GM12873 (cell line): ENCODE measurements at regions not wholly inside any gene's neighbourhood (a gene's known extent, or its start where the extent isn't known, plus 50 kb on each side); places are given as distances from the start of the nearest gene placed in this dataset.

Experiments
- CTCF ChIP-seq: IDR thresholded peaks from 2 replicates; pipeline ENCODE4 v1.5.1; 2012; ENCODE audit warnings: low read depth, mild to moderate bottlenecking, moderate library complexity, low read length, control low read depth; ENCODE audit not compliant: insufficient read depth; ENCODE audit errors: missing control alignments

DNA sequence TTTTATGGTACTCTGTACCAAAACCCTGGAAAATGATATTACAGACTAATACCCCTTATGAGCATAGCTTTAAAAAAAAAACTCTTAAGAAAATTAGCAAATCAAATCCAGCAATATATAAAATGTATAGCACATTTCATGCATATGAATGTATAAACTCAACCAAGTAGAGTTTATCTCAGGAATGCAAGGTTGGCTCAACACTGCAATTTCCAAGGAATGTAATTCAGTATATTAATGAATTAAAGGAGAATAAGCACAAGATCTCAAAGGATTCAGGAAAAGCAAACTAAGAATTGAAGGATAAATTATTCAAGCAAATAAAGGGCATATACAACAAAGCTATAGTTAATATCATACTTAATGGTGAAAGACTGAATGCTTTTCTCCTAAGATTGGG is 61.9 kb upstream of the RPL38 start:
- TF ChIP-seq CTCF, result no peak

GRCh38 chr17:74145756-74146155 is 57.7 kb upstream of the RPL38 start:
- no peak for TF ChIP-seq CTCF

- no peak for TF ChIP-seq CTCF
Measured at GRCh38 chr17:74146196-74146595, 57.3 kb upstream of the RPL38 start.

GRCh38 chr17:74147056-74147835 is 56.2 kb upstream of the RPL38 start:
- TF ChIP-seq CTCF, result no peak

DNA sequence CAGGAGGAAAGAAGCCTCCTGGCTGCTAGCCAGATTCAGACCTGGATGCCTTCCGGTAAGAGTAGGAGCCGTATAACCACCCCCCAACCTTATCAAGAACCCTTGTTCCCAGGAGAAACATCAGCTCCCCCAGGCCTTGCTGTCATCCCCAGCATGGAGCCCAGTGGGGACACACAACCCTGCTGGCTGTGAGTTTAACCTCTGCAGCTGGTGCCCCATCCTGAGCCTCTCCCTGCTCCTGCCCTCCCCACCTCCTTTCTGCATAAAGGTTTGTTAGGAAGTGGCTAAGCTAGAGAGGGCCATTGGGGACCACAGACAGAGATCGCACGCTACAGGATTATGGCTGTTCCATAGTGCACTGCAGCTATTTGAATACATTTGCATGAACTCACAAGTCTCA is 55.5 kb upstream of the RPL38 start:
- TF ChIP-seq CTCF, result no peak

DNA sequence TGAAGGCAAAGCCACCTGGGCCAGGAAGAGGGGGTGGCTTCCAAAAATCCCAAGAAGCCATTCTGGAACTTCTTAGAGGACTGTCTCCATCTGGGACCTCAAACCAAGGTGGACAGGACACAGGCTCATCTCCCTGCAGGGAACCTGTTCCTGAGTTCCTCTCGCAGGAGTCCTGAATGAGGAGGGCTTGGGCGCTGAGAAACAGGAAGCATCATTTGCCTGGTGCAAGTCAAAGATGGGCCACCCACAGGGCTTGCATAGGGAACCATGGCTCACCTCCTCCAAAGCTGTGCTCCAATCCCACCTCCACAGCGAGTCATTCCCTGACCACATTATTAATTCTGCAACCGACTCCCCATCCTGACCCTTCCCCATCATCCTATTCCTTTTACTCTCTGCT is 55.0 kb upstream of the RPL38 start:
- no peak for TF ChIP-seq CTCF

GRCh38 chr17:74148901-74149596 is 54.4 kb upstream of the RPL38 start:
- no peak for TF ChIP-seq CTCF
